HG03039 (cell line): ENCODE measurements at regions not wholly inside any gene's neighbourhood (a gene's known extent, or its start where the extent isn't known, plus 50 kb on each side); places are given as distances from the start of the nearest gene placed in this dataset.

Experiments used
- ATAC-seq: cut with Tn5 transposase; IDR thresholded peaks from one replicate; pipeline ENCODE4 v1.9.1; 2021; ENCODE audit warnings: mild to moderate bottlenecking, moderate library complexity; ENCODE audit not compliant: unreplicated experiment

DNA sequence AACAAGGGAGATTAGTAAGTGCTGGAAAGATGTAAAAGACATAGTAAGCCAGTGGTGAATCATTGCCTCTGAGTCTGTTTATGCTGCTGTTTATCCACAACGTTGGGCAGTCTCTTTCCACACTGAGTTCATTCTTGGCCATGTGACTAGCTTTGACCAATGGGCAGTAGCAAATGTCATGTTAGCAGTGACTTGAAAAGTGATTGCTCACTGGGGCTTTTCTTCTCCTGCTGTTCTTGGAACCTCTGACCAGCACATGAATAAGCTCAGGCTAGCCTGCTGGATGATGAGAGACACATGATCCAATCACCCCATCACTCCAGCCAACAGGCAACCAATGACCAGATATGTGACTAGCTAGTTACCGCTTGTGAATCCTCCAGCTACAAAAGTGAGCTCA lies 360.4 kb downstream of the SLC4A3 start:
- no peak for ATAC-seq

DNA sequence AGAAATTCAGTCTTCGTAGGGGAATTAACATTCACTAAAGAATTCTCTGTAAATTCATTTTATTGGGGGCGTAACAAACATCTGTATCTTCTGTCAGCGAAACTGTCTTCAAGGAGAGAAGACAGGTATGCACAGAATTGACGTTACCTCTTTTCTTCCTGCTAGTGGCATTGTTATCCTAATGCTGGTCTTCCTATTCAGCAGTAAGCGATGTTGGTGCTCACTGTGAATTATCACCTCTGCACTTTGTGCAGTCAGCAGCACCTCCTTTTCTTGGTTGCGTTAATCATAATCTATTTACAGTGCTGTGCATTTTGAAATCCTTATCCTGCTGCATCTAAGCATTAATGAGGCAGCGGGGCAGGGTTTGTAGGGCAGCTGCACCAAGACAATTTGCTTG lies 362.3 kb downstream of the SLC4A3 start:
- no peak for ATAC-seq

DNA sequence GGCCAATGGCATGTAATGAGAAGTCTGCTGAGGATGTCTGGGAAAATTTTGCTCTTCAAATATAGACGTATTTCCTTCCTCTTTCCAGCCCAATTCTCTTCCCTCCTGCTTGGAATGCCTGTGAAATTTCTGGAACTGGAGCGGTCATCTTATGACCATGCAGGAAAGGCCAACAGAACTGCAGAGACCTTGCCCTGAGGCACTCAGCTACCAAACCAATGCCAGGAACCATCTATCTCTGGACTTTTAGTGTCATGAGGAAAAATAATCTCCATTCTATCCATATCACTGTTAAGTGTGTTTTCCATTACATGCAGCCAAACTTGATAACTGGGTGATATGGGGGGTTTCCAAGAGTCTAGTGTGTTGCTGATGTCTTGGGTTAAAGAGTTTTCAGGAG lies 363.7 kb downstream of the SLC4A3 start:
- no peak for ATAC-seq

DNA sequence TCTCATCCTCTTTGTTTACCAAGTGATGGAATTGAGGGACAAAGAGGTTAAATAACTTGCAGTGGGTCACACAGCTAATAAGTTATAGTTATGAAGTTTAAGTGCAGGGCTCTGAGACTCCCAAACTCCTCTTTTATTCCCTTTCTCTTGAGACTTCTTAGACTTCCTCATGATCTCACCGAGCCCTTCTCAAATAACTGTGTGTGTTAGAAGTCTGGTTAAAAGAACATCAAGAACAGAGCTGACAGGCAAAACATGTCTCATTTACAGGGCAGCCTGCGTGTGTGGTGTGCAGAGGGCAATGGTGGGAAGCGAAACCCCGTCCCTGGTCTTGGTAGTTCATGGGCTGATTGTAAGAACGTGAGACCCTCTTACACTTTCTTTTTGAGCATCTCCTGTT lies 368.0 kb downstream of the SLC4A3 start:
- ATAC-seq = no peak

DNA sequence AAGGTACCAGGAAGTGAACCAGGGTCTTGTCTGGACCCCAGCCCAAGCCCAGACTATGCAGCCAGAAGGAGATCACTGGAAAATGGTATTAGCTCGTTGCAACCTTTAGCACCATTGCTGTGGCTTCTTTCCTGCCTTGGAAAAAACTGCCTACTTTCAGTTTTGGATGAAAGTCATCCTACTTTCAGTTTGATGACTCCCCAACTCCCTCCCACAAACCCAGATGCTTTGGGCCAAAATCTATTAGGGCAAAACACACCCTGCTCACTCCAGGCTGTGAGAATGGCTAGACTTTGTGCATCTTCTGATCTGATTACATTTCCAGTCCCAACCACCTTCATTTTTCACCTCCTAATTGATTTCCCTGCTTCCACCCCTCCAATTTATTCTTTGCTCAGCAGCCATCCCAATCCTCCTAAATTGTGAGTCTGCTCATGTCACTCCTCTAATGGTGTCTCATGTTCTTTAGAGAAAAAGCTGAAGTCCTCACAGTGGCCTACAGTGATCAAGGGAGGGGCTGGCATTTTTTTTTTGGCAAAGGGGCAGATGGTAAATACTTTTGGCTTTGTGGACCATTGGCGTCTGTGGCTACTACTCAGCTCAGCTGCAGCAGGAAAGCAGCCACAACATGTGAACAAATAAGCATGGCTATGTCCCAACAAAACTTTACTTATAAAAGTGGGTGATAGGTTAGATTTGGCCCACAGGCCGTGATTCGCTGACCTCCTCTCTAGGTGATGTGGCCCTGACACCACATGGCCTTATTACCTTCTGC lies 368.7 kb downstream of the SLC4A3 start:
- ATAC-seq = no peak

DNA sequence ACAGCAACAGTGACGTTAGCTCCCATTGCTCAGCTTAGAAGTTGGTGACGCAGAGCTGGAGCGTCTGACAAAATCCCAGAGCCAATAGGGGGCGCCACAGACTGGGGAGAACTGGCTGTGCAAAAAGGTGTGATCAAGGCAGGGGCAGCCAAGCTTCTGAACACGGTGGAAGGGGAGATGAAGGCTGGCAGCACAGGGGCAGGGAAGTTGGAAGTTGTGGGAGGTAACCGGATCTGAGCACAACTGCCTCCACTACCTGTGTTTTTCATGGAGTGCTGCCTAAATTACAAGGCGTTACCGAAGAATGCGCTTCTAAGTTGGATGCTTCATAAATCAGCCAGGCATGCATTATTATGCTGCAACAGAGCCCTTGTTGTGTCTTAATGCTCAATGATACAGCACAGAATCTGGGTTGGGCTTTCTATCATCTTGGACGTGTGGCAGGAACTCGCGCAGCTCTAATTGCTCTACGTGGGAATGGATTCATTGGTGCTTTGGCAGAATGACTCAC lies 370.0 kb downstream of the SLC4A3 start:
- no peak for ATAC-seq

DNA sequence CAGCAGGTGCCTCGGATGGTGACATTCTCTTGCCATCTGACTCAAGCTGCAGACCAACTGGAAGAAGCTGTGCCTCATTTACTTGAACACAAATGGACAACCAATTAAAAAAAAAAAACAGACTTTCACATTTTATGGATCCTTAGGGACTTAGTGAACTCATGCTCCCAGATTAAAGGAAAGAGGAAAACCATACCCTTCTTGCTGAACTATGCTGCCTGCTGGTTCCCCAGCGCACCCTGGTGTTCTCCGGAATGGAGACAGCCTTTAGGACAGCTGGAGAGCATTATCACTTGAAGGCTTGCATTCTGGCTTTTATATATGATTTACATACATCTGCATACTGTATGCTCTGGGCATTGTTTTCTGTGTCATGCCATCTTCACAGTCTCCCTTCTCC lies 370.7 kb downstream of the SLC4A3 start:
- ATAC-seq = no peak

DNA sequence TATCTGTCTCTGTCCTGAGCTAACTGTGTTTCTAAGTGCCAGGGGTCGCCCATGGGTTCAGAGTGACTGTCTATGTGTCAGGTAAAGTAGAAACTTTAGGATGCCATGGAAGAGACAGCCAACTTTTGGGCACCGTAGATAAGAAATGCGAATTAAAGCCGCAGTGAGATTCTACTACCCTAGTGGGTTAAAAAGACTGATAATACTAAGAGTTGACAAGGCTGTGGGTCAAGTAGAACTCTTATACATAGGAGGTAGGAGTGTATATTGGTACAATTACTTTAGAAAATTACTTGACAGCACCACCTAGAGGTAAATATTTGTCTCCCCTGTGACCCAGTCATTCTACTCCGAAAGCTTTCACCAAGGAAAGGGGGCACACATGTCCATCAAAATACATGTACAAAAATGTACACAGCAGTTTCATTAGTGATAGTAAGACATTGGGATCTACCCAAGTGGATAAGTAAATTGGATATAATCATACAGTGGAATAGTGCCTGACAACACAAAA lies 371.3 kb downstream of the SLC4A3 start:
- ATAC-seq = no peak

DNA sequence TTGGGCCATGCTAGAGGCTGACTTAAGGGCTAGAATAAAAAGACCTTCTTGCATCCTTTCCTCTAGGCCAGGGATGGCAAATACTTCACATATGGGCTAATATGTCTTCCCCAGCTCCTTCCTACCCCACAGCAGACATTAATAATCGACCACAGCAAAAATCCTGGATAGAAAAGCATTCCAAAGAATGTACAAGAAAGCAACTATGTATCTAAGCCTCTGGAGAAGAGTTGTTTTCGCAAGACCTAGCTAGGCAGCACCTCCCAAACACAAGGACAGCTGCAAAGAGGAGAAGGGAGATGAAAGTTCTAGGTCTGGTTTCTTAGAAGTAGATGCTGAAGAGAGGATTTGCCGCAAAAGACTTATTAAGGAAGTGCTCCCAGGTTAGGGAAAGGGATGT lies 372.6 kb downstream of the SLC4A3 start:
- ATAC-seq = no peak

DNA sequence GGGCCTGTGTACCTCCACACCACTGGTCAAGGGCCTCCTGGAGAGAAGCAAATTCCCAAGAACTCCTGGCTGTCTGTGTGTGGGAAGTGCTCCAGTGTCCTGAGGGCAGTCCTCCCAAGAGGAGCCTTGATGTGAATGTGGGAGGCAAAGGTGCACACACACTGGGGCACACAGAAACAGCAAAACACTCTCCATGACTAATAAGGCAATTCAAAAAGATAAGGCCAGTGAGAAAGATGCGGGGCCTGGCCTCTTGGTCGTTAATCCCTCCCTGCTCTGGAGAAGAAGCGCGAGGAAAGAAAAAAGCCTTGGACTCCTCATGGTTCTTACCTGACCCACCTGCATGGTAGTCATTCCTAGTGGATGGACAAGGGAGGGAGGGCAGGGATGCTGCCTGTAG lies 373.2 kb downstream of the SLC4A3 start:
- no peak for ATAC-seq

DNA sequence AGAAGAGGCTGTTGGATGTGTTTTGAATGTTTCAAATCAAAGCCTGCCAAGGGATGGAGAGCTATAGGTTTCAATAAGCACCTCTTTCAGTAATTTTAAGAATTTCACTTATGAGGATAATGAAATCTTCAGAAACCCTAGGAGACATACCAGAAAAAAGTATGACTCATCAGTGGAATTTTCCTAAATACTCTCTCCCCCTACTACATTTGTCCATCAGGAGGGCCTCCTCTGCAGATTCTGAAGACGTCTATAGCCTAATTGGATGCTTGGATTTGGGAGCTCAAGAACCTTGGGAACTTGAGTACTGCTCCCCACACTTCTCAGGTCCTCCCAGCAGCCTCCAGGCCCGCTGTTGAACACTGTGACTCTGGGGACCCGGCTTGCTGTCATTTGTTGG lies 374.3 kb downstream of the SLC4A3 start:
- ATAC-seq = no peak

DNA sequence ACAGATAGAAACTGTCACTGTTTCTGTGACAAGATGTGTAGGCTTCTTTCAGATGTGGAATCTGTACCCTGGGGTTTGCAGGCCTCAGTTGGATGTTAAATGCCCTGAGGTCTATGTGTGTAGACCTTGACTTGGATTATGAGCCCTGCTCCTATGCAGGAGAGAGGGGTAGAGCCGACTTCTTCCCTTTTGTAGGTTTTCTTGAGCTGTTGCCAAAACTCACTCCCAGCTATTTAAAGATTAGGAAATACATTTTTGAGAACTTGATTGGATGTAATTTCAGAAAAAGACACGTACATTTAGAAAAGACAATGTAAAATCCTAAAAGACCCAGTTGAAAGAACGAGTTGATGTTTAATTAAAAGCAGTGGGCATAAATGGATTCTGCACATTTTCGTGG lies 374.8 kb downstream of the SLC4A3 start:
- ATAC-seq = no peak

DNA sequence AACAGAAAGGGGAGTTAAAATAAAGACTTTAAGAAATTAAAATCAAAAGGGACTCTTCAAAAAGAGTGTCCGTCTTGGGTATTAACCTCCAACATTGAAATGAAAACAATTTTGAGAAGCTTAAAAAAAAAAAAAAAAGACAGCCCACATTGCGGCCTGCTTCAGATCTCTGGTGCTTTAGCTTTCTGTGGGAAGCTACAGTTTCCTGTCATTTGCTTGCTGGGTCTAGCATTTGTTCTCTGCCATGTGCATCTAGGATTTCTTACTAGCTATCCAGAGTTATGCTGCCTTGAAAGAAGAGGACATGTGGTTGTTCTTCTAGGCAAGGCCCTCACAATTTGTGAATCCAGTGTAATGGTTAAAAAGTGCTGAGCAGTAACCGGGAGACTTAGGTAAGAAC lies 375.3 kb downstream of the SLC4A3 start:
- no peak for ATAC-seq

DNA sequence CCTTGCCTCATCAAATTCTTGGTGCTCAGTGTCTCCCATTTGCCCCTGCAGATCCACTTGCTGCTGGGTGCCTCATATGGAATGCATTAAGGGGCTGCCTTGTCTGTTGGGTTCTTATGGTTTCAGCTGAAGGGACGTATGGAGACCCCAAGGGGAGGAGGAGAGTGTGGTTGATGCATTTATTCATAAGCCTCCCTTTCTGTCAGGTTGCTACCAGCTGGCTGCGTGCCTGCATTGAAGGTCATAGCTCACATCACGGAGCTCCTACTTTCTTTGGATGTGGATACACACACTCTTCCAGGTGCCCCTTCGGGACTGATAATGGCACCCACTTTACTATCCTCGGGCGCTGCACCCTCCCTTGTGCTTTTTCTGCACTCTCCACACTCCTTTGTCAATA lies 377.9 kb downstream of the SLC4A3 start:
- no peak for ATAC-seq

DNA sequence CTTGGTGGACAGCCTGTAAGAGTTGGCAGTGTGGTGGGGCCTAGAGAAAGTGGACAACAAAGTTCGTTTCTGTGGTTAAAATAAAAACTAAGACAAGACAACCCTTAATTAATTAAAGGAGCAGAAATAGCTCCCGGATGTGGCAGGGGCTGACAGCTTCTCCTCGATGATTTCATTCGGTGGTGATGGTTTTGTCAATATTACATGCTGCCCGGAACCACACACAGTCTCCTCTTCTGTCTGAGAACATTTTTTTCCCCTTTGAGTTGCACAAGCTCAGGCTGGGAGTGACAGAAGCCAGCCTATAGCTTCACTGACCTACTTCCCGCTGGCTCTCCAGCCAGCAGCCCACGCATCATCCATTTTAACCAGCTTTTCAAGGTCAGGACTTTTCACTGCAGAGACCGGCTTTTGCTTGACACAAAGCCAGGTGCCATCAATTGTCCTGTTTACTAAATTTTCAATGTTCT lies 378.8 kb downstream of the SLC4A3 start:
- no peak for ATAC-seq

DNA sequence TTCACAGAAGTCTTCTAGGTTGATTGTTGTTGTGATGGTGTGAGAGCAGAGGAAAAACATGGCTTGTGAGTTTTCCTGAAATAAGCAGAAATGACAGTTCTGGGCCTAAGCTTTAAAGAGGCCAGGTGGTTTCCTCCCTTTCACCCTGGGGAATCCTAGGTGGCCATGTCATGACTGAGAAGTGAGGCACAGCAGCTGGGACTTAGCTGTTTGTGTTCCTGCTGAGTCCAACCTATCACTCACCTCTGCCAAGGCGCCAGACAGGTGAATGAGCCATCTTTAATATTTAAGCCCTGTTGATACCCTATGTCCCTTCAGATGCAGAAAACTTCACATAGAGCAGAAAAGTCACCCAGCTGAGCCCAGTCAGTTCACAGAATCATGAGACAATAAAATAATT lies 384.4 kb downstream of the SLC4A3 start:
- ATAC-seq = no peak

DNA sequence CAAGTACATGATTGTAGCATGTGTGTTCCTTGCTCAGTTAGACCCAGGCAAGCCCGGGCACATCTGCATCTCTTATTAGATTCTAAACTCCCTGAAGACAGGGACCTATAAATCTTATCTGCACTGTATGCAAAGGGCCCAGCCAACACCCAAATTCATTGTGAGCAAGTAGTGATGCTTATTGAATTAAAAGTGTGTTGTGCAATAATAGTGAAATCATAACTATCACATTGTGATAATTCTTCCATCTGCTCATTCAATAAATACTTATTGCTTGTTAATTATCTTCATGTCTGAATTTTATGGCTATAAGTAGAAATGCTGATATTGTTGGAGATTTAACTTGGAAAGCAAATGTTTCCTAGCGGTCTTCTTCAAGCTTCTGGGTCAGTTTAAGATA lies 387.5 kb downstream of the SLC4A3 start:
- no peak for ATAC-seq

DNA sequence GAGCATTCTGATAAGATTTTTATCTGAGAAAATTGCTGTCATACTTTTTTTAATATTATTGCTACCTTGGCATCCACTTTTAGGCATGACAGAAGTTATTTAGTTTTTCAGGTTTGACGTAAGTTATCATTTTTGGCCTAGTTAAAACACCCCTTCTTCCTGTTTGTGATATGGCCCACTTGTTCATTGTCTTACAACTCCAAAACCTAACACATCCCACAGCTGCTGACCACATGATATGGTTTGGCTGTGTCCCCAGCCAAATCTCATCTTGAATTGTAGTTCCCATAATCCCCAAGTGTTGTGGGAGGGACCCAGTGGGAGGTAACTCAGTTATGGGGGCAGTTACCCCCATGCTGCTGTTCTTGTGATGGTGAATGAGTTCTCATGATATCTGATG lies 388.1 kb downstream of the SLC4A3 start:
- ATAC-seq = no peak

DNA sequence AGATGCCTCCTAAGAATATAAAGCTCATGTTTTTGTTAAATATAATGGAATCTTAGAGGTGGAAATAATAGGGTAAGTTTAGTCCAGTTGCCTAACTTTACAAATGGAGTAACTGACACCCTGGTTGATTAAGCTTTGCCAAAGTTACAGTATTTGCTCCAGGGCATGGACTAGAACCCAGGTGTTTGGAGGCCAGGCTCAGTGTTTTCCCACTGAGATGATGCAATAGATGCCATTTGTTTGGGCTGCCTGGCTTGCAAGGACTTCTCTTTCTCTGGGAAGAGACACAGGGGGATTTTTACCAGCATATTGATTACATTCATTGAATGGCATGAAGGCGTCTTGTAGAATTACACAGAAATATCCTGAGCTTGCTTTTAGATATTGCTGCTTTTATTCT lies 397.8 kb downstream of the SLC4A3 start:
- ATAC-seq = no peak

DNA sequence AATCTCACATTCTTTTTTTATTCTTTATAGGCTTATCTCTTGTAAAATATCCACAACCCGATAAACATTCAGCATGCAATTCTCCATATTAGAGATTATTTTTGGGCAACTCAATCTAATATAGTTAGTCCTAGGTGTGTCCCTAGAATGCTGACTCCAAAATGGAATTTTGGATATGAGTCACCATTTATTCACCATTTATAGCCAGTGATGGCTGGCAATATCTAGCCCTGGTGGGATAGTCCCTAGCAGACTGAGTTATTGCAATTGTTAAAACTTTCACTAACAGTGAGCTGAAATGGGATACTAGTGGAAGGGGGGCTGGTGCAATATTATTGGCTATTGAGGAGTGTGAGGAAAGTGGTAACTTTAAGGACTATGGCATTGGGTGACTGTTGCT lies 401.6 kb downstream of the SLC4A3 start:
- no peak for ATAC-seq

DNA sequence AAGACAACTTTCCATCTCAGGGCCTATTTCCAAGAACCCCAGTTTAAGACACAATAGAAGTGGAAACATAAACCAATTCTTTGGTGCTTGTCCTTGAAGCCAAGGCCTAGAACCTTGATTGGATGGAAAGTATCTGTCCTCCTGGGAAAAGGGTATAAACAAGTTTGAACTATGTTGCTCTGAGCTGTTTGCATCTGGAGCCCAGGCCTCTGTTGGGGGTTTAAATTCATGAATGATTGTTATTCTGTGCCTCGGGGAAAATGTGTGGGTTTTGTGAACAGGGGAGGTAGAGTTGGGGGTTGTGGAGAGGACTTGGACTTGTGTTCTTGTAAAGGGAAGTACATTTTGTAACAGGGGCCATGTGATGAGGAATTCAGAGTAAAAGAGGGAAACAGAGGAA lies 406.1 kb downstream of the SLC4A3 start:
- ATAC-seq = no peak

DNA sequence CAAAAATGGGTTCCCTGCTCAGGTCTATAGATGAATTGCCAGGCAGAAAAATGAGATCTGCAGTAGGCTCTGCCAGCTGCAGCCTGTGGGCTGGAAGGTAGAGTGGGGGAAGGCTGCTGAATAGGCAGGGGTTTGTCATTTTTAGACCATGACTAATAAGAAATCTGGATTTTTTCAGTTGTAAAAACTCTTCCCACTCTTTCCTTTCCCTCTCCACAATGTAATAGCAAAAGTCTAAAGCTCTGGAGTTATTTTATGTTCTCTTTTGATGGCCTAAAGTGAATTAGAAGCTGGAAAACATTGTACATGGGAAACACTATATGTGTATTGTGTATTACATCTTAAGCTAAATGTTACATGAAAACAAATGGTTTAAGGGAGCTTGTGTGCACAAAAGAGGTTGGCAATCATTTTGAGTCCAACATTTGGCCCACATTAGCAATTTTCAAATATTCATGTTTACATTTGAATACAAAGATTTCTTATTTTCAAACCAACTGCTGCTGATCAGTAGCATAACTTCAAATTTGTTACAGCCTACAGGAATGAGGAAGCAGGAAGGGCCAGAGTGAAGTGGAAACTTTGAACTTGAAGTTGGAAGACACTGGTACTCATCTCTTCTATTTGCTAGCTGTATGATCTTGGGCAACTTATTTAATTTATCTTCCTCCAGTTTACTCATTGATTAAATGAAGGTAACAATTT lies 407.1 kb downstream of the SLC4A3 start:
- ATAC-seq = no peak
